T-cell (primary cell): ENCODE measurements at regions not wholly inside any gene's neighbourhood (a gene's known extent, or its start where the extent isn't known, plus 50 kb on each side); places are given as distances from the start of the nearest gene placed in this dataset.

Source experiments
- ATAC-seq, 4 experiments: fragments of 200-7000 bp in 3 of 4; fragments of 150-1000 bp in 1 of 4; cut with Tn5 transposase; replicated peaks in 1 of 4; 1 replicate in 3 of 4; 2 replicates in 1 of 4; pipeline ENCODE4 v1.10.0; 2021; ENCODE audit warnings: moderate library complexity in 3 of 4, mild to moderate bottlenecking in 2 of 4, moderate number of reproducible peaks in 1 of 4
- CTCF ChIA-PET, 2 donors: fragments of 300-600 bp; sonication (Branson Sonifier 250); formaldehyde crosslinking; loops; one replicate each; lab custom pipeline; 2022; ENCODE audit warnings: antibody characterized with exemption in 2 of 2; lab: Charles Lee
- POLR2A ChIA-PET, 2 donors: fragments of 300-600 bp; sonication (Branson Sonifier 250); formaldehyde crosslinking; loops; one replicate each; lab custom pipeline; 2022; ENCODE audit warnings: antibody characterized with exemption in 2 of 2; lab: Charles Lee
- DNase-seq, 35 experiments: peaks; one replicate each; pipeline versions ENCODE4 v3.0.0 to v3.0.0-alpha.2; 2013 to 2023
- H3K27ac ChIP-seq: one replicate; pipeline ENCODE4 v1.5.1; 2013; ENCODE audit warnings: low read length
- H3K27me3 ChIP-seq, 2 experiments: replicated peaks in 1 of 2; 1 replicate in 1 of 2; 2 replicates in 1 of 2; pipeline versions ENCODE4 v1.6.1 to v1.7.0; 2013; ENCODE audit warnings: low read length in 1 of 2, mixed read lengths in 1 of 2; ENCODE audit not compliant: control insufficient read depth in 2 of 2, insufficient read depth in 2 of 2; ENCODE audit errors: extremely low read depth in 1 of 2
- H3K36me3 ChIP-seq, 2 donors: 1 replicate in 1 of 2; 2 replicates in 1 of 2; pipeline versions ENCODE4 v1.6.1 to v1.7.0; 2013; ENCODE audit warnings: low read length in 1 of 2; ENCODE audit not compliant: control insufficient read depth in 2 of 2, insufficient read depth in 1 of 2; ENCODE audit errors: extremely low read depth in 1 of 2
- H3K4me1 ChIP-seq, 2 experiments: 1 replicate in 1 of 2; 2 replicates in 1 of 2; pipeline versions ENCODE4 v1.6.1 to v1.7.0; 2013; ENCODE audit warnings: low read length in 2 of 2, mixed read lengths in 1 of 2; ENCODE audit not compliant: insufficient read depth in 2 of 2, control insufficient read depth in 1 of 2; ENCODE audit errors: extremely low read depth in 1 of 2
- H3K4me3 ChIP-seq, 2 donors: 1 replicate in 1 of 2; 2 replicates in 1 of 2; pipeline versions ENCODE4 v1.5.1 to v1.7.0; 2013; ENCODE audit warnings: mild to moderate bottlenecking in 2 of 2, low read length in 1 of 2, moderate library complexity in 1 of 2; ENCODE audit not compliant: control insufficient read depth in 1 of 2; ENCODE audit errors: extremely low read depth in 1 of 2
- H3K9me3 ChIP-seq: 2 replicates; pipeline ENCODE4 v1.7.0; 2013
- H3K27ac Mint-ChIP-seq, 2 donors: one replicate each; pipeline ENCODE4 v1.8.0; 2020 to 2021; ENCODE audit warnings: mild to moderate bottlenecking in 2 of 2, mixed read lengths in 2 of 2
- H3K27me3 Mint-ChIP-seq, 2 donors: one replicate each; pipeline ENCODE4 v1.8.0; 2021 to 2022; ENCODE audit warnings: mixed read lengths in 2 of 2
- H3K36me3 Mint-ChIP-seq: one replicate; pipeline ENCODE4 v1.8.0; 2021; ENCODE audit warnings: mixed read lengths
- H3K4me1 Mint-ChIP-seq, 3 donors: one replicate each; pipeline ENCODE4 v1.8.0; 2020 to 2022; ENCODE audit warnings: mixed read lengths in 3 of 3, mild to moderate bottlenecking in 1 of 3
- H3K4me3 Mint-ChIP-seq, 3 donors: one replicate each; pipeline ENCODE4 v1.8.0; 2020 to 2022; ENCODE audit warnings: mild to moderate bottlenecking in 3 of 3, mixed read lengths in 3 of 3, moderate library complexity in 3 of 3
- H3K9me3 Mint-ChIP-seq, 3 donors: one replicate each; pipeline ENCODE4 v1.8.0; 2020 to 2022; ENCODE audit warnings: mixed read lengths in 3 of 3
- WGBS: methylation state at CpG from one replicate; pipeline ENCODE4 v1.1.5; 2013; ENCODE audit warnings: missing lambda C conversion rate; ENCODE audit not compliant: insufficient coverage; 5-methylcytosine and 5-hydroxymethylcytosine counted together

DNA sequence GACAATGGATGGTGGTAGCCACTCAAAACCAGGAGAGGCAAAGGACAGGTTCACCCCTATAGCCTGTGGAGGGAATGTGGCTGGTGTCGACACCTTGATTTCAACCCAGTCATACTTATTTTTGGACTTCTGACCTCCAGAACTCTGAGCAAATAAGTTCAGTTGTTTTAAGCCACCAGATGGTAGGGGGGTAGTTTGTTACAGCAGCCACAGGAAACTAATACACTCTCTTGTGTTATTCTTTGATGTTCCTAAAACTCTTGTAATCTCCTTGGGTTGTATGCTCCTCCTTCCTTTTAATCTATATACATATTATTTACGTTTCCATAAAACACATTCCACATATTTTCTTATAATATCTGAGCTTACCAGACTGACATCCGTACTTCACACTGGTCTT, 65.9 kb downstream of the ZBTB18 start:
- H3K9me3 ChIP-seq: no peaks in the 10 kb centered on the region
- ChIA-PET POLR2A (interaction anchor here in 1 of 2 donors (0.6 kb wide), 1 partner anchor 133 kb away, joined by 3 read pairs; no protein-coding TSS in a partner anchor), CTCF (interaction anchor here in 1 of 2 donors (0.6 kb wide), 1 partner anchor 58 kb away, joined by 8 read pairs; no protein-coding TSS in a partner anchor)
- no peak overlapping the region for H3K4me3 ChIP-seq
- Mint-ChIP-seq H3K27ac (no peak overlapping the region), H3K36me3 (no peaks in the 10 kb centered on the region), H3K9me3 (no peaks in the 10 kb centered on the region), H3K4me1 (no peaks in the 10 kb centered on the region), H3K4me3 (no peak overlapping the region), H3K27me3 (peaks cover 18 to 25% of the 10 kb centered on the region in 2 donors)
- H3K27ac ChIP-seq: no peak overlapping the region
- no CpG with 5 or more reads among the region's 3 CpGs for WGBS
- no peaks in the 10 kb centered on the region for H3K36me3 ChIP-seq
- peaks cover 0 to 2% of the 10 kb centered on the region in 2 experiments for H3K27me3 ChIP-seq
- no peak for DNase-seq
- no peak for ATAC-seq
- H3K4me1 ChIP-seq: no peaks in the 10 kb centered on the region

DNA sequence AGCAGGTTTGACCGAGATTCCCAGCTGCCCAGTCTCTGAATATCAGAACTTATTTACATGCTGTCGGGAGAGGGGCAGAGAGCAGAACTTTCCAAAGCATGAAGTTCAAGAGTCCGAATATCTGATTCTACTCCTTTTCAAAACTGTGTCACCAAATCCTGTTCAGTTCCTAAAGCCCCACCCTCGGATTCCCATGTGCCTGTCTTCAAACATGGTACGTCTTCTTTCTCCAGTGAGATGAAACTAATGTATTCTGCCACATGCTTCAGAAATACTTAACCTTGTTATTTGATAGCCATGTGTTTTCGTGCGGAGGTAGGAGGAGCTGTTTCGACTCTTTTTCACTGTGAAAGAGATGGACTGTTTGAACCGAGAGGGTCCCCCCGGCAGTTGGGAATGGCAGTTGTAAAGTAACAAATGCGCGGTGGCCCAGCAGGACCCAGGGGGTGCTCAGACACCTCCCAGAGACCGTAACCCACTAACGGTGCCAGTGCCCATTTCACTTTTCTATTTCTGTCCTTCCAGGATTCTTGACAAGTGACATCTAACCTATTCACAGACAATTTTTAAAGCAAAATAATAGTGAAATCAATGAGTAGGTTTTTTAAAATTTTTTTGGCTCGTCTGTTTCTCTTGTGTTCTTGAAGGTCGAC, 67.2 kb downstream of the ZBTB18 start:
- POLR2A ChIA-PET: no interaction called here
- Histone ChIP-seq H3K27me3 (peaks cover 0 to 4% of the 10 kb centered on the region in 2 experiments), H3K9me3 (no peaks in the 10 kb centered on the region), H3K27ac (no peak overlapping the region), H3K4me1 (no peaks in the 10 kb centered on the region), H3K36me3 (no peaks in the 10 kb centered on the region), H3K4me3 (no peak overlapping the region)
- WGBS: 87% methylated on average over 3 of the region's 16 CpGs
- DNase-seq (no peak), ATAC-seq (no peak)
- CTCF ChIA-PET: no interaction called here
- Mint-ChIP-seq H3K9me3 (no peaks in the 10 kb centered on the region), H3K36me3 (no peaks in the 10 kb centered on the region), H3K27ac (no peak overlapping the region), H3K27me3 (peaks cover 18 to 26% of the 10 kb centered on the region in 2 donors), H3K4me1 (no peaks in the 10 kb centered on the region), H3K4me3 (no peak overlapping the region)

DNA sequence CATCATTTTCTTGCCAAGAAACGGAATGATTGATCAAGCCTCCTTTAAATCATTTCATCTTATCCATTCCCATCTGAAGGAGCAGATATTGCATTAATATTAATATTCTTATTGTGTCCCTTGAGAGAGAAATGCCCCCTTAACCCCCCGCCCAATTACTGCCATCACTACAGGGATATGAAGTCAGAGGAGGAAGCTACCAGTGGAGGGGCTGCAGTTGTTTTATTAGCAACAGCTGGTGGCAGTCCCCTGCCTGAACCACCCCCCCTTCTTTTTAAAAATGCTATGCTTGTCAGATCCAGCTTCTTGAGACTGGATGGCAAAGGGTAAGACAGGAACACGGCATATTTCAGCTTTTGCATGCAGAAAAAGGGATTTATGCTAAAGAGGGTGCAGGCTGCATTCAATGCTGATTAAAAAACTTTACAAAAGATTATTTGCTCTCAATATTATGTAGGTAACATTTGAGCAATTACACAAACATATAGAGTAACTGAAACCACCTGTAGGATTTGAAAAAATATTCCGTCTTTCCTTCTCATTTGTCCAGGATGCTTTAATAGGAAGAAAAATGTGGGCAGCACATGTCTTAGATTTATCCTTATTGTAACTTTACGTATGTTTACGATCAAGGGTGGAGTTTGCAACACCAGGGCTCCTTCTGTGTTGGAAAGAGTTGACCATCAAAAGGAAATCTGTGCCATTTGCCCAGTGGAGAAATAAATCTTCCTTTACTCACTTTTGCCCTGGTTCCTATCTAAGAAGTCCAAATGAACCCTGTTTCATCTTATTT, 77.7 kb downstream of the ZBTB18 start:
- H3K4me1 Mint-ChIP-seq: peaks cover 5 to 11% (median 9%) of the 10 kb centered on the region in 3 donors
- Histone ChIP-seq H3K4me3 (no peak overlapping the region), H3K27me3 (no peaks in the 10 kb centered on the region), H3K27ac (no peak overlapping the region), H3K36me3 (no peaks in the 10 kb centered on the region), H3K4me1 (no peaks in the 10 kb centered on the region), H3K9me3 (no peaks in the 10 kb centered on the region)
- no peak overlapping the region for H3K4me3 Mint-ChIP-seq
- no peak overlapping the region for H3K27ac Mint-ChIP-seq
- ATAC-seq (no peak), DNase-seq (no peak)
- ChIA-PET CTCF (interaction anchor here in 1 of 2 donors (0.5 to 0.6 kb wide), 2 partner anchors 152 to 785 kb away, joined by 3 to 10 read pairs; no protein-coding TSS in a partner anchor), POLR2A (no interaction called here)
- H3K9me3 Mint-ChIP-seq: no peaks in the 10 kb centered on the region
- no CpG with 5 or more reads among the region's 6 CpGs for WGBS
- H3K27me3 Mint-ChIP-seq: peaks cover 0 to 16% of the 10 kb centered on the region in 2 donors
- H3K36me3 Mint-ChIP-seq: no peaks in the 10 kb centered on the region

DNA sequence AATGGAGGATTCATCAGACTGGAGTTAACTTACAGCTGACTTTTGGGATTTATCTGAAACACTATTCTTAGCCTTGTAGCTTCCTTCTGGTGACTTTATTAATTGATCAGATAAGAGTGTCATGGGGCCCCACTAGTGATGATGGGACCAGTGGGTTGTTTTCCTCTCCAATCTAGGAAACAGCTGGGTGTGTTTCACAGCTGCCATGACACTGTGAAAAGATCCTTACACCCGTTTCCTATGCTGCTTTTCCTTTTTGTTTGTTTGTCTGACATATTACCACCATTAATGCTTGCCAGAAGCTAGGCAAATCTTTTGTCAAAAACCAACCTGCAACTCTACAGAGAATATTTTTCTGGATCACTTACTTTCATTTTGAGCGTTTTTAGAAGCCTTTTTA, 86.2 kb downstream of the ZBTB18 start:
- Histone ChIP-seq H3K4me1 (no peaks in the 10 kb centered on the region), H3K27me3 (peaks cover 0 to 9% of the 10 kb centered on the region in 2 experiments), H3K9me3 (no peaks in the 10 kb centered on the region), H3K36me3 (no peaks in the 10 kb centered on the region), H3K27ac (no peak overlapping the region), H3K4me3 (peak overlapping the region in 1 of 2 donors; percentile 35)
- POLR2A ChIA-PET: no interaction called here
- ATAC-seq (no peak), DNase-seq (no peak)
- Mint-ChIP-seq H3K9me3 (no peaks in the 10 kb centered on the region), H3K4me1 (peaks cover 9 to 16% (median 11%) of the 10 kb centered on the region in 3 donors), H3K36me3 (no peaks in the 10 kb centered on the region), H3K27ac (no peak overlapping the region), H3K4me3 (peak overlapping the region; percentile 56 to 73 (median 69)), H3K27me3 (peaks cover 16 to 32% of the 10 kb centered on the region in 2 donors)
- 33% methylated on average over 1 of the region's 2 CpGs for WGBS
- CTCF ChIA-PET: interaction anchor here in 1 of 2 donors (0.6 kb wide), 1 partner anchor 42 kb away, joined by 6 read pairs; no protein-coding TSS in a partner anchor

DNA sequence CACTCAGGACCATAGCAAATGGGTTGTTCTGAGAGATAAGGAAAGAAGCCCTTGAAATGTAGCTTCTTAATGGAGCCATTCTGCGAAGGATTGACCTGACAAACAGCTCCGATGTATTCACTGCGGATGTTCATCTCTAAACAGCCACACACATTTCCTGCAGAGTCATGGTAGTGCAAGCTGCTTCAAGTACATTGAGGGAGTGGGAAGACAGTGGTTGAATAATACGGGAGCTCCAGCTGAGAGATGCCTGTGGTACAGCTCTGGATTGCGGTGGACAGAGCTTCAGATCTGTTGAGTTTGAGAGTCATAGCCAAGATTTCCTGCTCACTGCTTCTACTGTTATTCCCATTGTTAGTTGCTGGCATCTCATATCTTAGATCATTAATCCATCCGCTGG, 86.6 kb downstream of the ZBTB18 start:
- peak in 3 of 4 experiments; percentile 33 to 51 (median 42) for ATAC-seq
- Mint-ChIP-seq H3K4me3 (peak overlapping the region; percentile 56 to 73 (median 69)), H3K36me3 (no peaks in the 10 kb centered on the region), H3K9me3 (no peaks in the 10 kb centered on the region), H3K27me3 (peaks cover 16 to 31% of the 10 kb centered on the region in 2 donors), H3K4me1 (peaks cover 9 to 16% (median 11%) of the 10 kb centered on the region in 3 donors), H3K27ac (no peak overlapping the region)
- Histone ChIP-seq H3K27me3 (peaks cover 0 to 9% of the 10 kb centered on the region in 2 experiments), H3K36me3 (no peaks in the 10 kb centered on the region), H3K4me3 (peak overlapping the region; percentile 2 to 35), H3K27ac (no peak overlapping the region), H3K9me3 (no peaks in the 10 kb centered on the region), H3K4me1 (no peaks in the 10 kb centered on the region)
- 83% methylated on average over 2 of the region's 6 CpGs for WGBS
- POLR2A ChIA-PET: no interaction called here
- DNase-seq: peak in 1 of 35 experiments; percentile 12
- CTCF ChIA-PET: no interaction called here

DNA sequence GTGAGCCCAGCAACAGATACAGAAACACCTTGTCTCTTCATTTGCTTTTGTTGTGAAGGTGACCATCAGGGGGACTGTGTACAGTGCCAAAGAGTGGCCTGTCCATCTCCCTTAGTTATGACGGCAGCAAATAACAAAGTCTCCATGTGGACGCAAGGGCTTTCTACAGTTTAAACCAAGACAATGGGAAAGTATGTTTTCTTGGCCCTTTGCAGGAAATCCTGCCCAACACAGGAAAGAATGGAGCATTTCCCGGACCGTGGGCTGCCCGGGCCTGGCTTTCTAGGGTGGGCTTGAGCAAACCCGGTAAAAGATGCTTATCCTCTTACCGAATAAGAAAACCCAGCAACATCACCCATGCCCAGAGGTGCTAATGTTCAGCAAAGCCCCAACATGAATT, 87.3 kb downstream of the ZBTB18 start:
- no peak for ATAC-seq
- CTCF ChIA-PET: no interaction called here
- Mint-ChIP-seq H3K4me1 (peaks cover 9 to 16% (median 11%) of the 10 kb centered on the region in 3 donors), H3K4me3 (peak overlapping the region in 1 of 3 donors; percentile 73), H3K9me3 (no peaks in the 10 kb centered on the region), H3K27me3 (peaks cover 16 to 29% of the 10 kb centered on the region in 2 donors), H3K27ac (no peak overlapping the region), H3K36me3 (no peaks in the 10 kb centered on the region)
- Histone ChIP-seq H3K4me1 (no peaks in the 10 kb centered on the region), H3K27ac (no peak overlapping the region), H3K4me3 (no peak overlapping the region), H3K9me3 (no peaks in the 10 kb centered on the region), H3K27me3 (peaks cover 0 to 9% of the 10 kb centered on the region in 2 experiments), H3K36me3 (no peaks in the 10 kb centered on the region)
- no peak for DNase-seq
- POLR2A ChIA-PET: no interaction called here
- WGBS: 100% methylated on average over 2 of the region's 7 CpGs
